ENCODE measurements at regions not wholly inside any gene's neighbourhood (a gene's known extent, or its start where the extent isn't known, plus 50 kb on each side); places are given as distances from the start of the nearest gene placed in this dataset.

DNA sequence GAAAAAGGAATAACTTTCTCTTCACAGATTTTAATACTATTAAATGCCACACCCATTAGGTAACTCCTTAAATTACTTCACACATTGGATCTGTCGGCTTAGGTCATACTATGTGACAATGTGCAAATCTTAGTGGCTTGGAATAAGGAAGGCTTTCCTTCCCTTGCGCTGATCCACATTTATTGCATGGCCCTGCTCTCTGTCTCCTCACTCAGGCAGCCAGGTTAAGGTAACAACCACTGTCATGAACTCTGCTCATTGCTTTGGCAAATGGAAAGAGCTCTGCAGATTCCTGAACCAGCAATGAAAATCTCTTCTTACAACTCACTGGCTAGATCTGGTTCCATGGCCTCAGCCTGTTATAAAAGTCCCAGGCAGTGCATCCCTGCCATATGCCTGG is 121.9 kb upstream of the NFIB start:
- TF ChIP-seq ZSCAN23 (tag by site-specific recombination; IDR thresholded peaks at IDR 0.05) (no peak), ZNF501 (tag by site-specific recombination; IDR thresholded peaks at IDR 0.05) (no peak), ZNF530 (tag by site-specific recombination; IDR thresholded peaks at IDR 0.05; ENCODE audit: low read depth) (no peak), ZNF48 (tag by site-specific recombination; IDR thresholded peaks at IDR 0.05) (no peak), PRDM1 (tag by site-specific recombination; IDR thresholded peaks at IDR 0.05) (no peak), ZNF324 (tag by site-specific recombination; IDR thresholded peaks at IDR 0.05) (no peak), YY1 (tag by site-specific recombination; IDR thresholded peaks at IDR 0.05) (no peak), HOXC10 (CRISPR knock-in tag; IDR thresholded peaks at IDR 0.05) (no peak), KLF16 (tag by site-specific recombination; IDR thresholded peaks at IDR 0.05) (no peak)
- TF ChIP-seq, protein P1, sequence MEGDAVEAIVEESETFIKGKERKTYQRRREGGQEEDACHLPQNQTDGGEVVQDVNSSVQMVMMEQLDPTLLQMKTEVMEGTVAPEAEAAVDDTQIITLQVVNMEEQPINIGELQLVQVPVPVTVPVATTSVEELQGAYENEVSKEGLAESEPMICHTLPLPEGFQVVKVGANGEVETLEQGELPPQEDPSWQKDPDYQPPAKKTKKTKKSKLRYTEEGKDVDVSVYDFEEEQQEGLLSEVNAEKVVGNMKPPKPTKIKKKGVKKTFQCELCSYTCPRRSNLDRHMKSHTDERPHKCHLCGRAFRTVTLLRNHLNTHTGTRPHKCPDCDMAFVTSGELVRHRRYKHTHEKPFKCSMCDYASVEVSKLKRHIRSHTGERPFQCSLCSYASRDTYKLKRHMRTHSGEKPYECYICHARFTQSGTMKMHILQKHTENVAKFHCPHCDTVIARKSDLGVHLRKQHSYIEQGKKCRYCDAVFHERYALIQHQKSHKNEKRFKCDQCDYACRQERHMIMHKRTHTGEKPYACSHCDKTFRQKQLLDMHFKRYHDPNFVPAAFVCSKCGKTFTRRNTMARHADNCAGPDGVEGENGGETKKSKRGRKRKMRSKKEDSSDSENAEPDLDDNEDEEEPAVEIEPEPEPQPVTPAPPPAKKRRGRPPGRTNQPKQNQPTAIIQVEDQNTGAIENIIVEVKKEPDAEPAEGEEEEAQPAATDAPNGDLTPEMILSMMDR (tag by site-specific recombination; IDR thresholded peaks at IDR 0.05) = no peak
- TF ChIP-seq, protein P2, sequence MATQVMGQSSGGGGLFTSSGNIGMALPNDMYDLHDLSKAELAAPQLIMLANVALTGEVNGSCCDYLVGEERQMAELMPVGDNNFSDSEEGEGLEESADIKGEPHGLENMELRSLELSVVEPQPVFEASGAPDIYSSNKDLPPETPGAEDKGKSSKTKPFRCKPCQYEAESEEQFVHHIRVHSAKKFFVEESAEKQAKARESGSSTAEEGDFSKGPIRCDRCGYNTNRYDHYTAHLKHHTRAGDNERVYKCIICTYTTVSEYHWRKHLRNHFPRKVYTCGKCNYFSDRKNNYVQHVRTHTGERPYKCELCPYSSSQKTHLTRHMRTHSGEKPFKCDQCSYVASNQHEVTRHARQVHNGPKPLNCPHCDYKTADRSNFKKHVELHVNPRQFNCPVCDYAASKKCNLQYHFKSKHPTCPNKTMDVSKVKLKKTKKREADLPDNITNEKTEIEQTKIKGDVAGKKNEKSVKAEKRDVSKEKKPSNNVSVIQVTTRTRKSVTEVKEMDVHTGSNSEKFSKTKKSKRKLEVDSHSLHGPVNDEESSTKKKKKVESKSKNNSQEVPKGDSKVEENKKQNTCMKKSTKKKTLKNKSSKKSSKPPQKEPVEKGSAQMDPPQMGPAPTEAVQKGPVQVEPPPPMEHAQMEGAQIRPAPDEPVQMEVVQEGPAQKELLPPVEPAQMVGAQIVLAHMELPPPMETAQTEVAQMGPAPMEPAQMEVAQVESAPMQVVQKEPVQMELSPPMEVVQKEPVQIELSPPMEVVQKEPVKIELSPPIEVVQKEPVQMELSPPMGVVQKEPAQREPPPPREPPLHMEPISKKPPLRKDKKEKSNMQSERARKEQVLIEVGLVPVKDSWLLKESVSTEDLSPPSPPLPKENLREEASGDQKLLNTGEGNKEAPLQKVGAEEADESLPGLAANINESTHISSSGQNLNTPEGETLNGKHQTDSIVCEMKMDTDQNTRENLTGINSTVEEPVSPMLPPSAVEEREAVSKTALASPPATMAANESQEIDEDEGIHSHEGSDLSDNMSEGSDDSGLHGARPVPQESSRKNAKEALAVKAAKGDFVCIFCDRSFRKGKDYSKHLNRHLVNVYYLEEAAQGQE (tag by site-specific recombination; IDR thresholded peaks at IDR 0.05) = no peak
- TF ChIP-seq, protein P3, sequence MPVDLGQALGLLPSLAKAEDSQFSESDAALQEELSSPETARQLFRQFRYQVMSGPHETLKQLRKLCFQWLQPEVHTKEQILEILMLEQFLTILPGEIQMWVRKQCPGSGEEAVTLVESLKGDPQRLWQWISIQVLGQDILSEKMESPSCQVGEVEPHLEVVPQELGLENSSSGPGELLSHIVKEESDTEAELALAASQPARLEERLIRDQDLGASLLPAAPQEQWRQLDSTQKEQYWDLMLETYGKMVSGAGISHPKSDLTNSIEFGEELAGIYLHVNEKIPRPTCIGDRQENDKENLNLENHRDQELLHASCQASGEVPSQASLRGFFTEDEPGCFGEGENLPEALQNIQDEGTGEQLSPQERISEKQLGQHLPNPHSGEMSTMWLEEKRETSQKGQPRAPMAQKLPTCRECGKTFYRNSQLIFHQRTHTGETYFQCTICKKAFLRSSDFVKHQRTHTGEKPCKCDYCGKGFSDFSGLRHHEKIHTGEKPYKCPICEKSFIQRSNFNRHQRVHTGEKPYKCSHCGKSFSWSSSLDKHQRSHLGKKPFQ (tag by site-specific recombination; IDR thresholded peaks at IDR 0.05) = no peak
- TF ChIP-seq, protein P4, sequence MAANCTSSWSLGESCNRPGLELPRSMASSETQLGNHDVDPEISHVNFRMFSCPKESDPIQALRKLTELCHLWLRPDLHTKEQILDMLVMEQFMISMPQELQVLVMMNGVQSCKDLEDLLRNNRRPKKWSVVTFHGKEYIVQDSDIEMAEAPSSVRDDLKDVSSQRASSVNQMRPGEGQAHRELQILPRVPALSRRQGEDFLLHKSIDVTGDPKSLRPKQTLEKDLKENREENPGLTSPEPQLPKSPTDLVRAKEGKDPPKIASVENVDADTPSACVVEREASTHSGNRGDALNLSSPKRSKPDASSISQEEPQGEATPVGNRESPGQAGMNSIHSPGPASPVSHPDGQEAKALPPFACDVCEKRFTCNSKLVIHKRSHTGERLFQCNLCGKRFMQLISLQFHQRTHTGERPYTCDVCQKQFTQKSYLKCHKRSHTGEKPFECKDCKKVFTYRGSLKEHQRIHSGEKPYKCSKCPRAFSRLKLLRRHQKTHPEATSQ (tag by site-specific recombination; IDR thresholded peaks at IDR 0.05) = no peak
